NCI-H1092 treated with DMSO at 0.1 percent for 48 hours (cell line): ENCODE measurements at regions not wholly inside any gene's neighbourhood (a gene's known extent, or its start where the extent isn't known, plus 50 kb on each side); places are given as distances from the start of the nearest gene placed in this dataset.

Experiments
- DNase-seq: peaks from one replicate; lab custom pipeline; 2025; lab: John Stamatoyannopoulos, UW

GRCh38 chr10:10128387-10128786 is 889.3 kb upstream of the CELF2 start:
- no peak for DNase-seq

- no peak for DNase-seq
These were observed 887.0 kb upstream of the CELF2 start for GRCh38 chr10:10130686-10131085.

- DNase-seq: no peak
These were observed 885.7 kb upstream of the CELF2 start for GRCh38 chr10:10132009-10132408.

GRCh38 chr10:10133281-10133680 is 884.4 kb upstream of the CELF2 start:
- no peak for DNase-seq

- DNase-seq: no peak
These were observed 879.0 kb upstream of the CELF2 start for GRCh38 chr10:10138685-10139084.

- no peak for DNase-seq
These were observed 875.8 kb upstream of the CELF2 start for GRCh38 chr10:10141782-10142382.

- no peak for DNase-seq
These were observed 871.1 kb upstream of the CELF2 start for GRCh38 chr10:10146604-10147003.

GRCh38 chr10:10149899-10150298 is 867.8 kb upstream of the CELF2 start:
- no peak for DNase-seq

GRCh38 chr10:10156917-10157600 is 860.6 kb upstream of the CELF2 start:
- DNase-seq: no peak

- no peak for DNase-seq
These were observed 856.8 kb upstream of the CELF2 start for GRCh38 chr10:10160821-10161312.

- DNase-seq: no peak
These were observed 852.8 kb upstream of the CELF2 start for GRCh38 chr10:10164848-10165247.

- DNase-seq: no peak
These were observed 852.3 kb upstream of the CELF2 start for GRCh38 chr10:10165415-10165814.

- DNase-seq: no peak
These were observed 839.2 kb upstream of the CELF2 start for GRCh38 chr10:10178476-10178875.

GRCh38 chr10:10193848-10194247 is 823.8 kb upstream of the CELF2 start:
- DNase-seq: no peak

- no peak for DNase-seq
These were observed 821.0 kb upstream of the CELF2 start for GRCh38 chr10:10196701-10197100.

GRCh38 chr10:10197423-10197822 is 820.2 kb upstream of the CELF2 start:
- DNase-seq: no peak

- no peak for DNase-seq
These were observed 819.3 kb upstream of the CELF2 start for GRCh38 chr10:10198363-10198762.

- no peak for DNase-seq
These were observed 813.3 kb upstream of the CELF2 start for GRCh38 chr10:10204415-10204814.

- no peak for DNase-seq
These were observed 811.8 kb upstream of the CELF2 start for GRCh38 chr10:10205906-10206305.

GRCh38 chr10:10207538-10207937 is 810.1 kb upstream of the CELF2 start:
- no peak for DNase-seq

- no peak for DNase-seq
These were observed 809.5 kb upstream of the CELF2 start for GRCh38 chr10:10208196-10208595.

GRCh38 chr10:10209167-10209566 is 808.5 kb upstream of the CELF2 start:
- no peak for DNase-seq

- DNase-seq: no peak
These were observed 806.3 kb upstream of the CELF2 start for GRCh38 chr10:10211409-10211808.

GRCh38 chr10:10213237-10213636 is 804.4 kb upstream of the CELF2 start:
- DNase-seq: no peak
